ENCODE measurements at regions not wholly inside any gene's neighbourhood (a gene's known extent, or its start where the extent isn't known, plus 50 kb on each side); places are given as distances from the start of the nearest gene placed in this dataset.

DNA sequence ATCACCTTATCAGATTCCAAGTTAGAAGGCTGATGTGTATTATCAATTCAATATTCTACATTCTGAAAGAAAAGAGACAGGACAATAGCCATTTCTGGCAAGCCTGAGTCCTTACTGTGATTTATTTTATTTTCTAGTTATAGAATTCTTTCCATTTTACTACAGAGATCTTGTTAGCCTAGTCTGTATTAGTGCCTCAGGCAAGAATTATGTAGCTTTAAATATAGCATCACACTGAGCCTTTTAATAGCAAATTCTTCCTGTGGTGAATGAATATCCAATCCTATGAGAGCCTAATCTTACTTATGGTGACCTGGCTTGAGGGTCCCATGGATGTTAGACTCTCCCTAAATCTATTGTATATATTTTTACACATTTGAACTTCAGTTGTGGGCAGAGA lies 732.8 kb upstream of the CITED2 start:
- TF ChIP-seq, protein P1, sequence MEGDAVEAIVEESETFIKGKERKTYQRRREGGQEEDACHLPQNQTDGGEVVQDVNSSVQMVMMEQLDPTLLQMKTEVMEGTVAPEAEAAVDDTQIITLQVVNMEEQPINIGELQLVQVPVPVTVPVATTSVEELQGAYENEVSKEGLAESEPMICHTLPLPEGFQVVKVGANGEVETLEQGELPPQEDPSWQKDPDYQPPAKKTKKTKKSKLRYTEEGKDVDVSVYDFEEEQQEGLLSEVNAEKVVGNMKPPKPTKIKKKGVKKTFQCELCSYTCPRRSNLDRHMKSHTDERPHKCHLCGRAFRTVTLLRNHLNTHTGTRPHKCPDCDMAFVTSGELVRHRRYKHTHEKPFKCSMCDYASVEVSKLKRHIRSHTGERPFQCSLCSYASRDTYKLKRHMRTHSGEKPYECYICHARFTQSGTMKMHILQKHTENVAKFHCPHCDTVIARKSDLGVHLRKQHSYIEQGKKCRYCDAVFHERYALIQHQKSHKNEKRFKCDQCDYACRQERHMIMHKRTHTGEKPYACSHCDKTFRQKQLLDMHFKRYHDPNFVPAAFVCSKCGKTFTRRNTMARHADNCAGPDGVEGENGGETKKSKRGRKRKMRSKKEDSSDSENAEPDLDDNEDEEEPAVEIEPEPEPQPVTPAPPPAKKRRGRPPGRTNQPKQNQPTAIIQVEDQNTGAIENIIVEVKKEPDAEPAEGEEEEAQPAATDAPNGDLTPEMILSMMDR (IDR thresholded peaks at IDR 0.05) = no peak
- no peak for TF ChIP-seq POLR2A (IDR thresholded peaks at IDR 0.05)

Measured in Peyer's patch (tissue), 4 donors.